A549 (cell line): ENCODE measurements at regions not wholly inside any gene's neighbourhood (a gene's known extent, or its start where the extent isn't known, plus 50 kb on each side); places are given as distances from the start of the nearest gene placed in this dataset.

Experiments used
- ATAC-seq, 2 experiments: fragments of 200-7000 bp in 1 of 2; fragments of >200 bp in 1 of 2; cut with Nextera tagmentation in 1 of 2; cut with Tn5 transposase in 1 of 2; 3 replicates each; pipeline versions ENCODE4 v1.8.0 to v1.9.1; 2018 to 2020; ENCODE audit warnings: mild to moderate bottlenecking in 1 of 2, moderate library complexity in 1 of 2
- CTCF ChIA-PET: fragments of 300-600 bp; sonication (Branson Sonifier 250); formaldehyde crosslinking; extraction: SDS; loops from one replicate; lab custom pipeline; 2021; ENCODE audit warnings: antibody characterized with exemption, inconsistent platforms; lab: Yijun Ruan, JAX
- POLR2A ChIA-PET: fragments of 350-600 bp; formaldehyde crosslinking; extraction: SDS; loops from one replicate; lab custom pipeline; 2021; ENCODE audit warnings: antibody characterized with exemption, inconsistent platforms; lab: Yijun Ruan, JAX
- DNase-seq, 2 experiments: peaks; one replicate each; pipeline versions ENCODE4 v3.0.0 to v3.0.0-alpha.2; 2011 to 2016; ENCODE audit warnings: low read depth in 1 of 2, low spot score in 1 of 2
- FAIRE-seq: peaks from 2 replicates; lab custom pipeline; 2011; peaks lifted over from hg19 to GRCh38; lab: Jason Lieb, UNC
- H3K27ac ChIP-seq, 2 experiments: fragments of >200 bp; sonication (Bioruptor Twin); formaldehyde crosslinking; 3 replicates each; pipeline ENCODE4 v1.5.1; 2016 to 2017
- H3K4me1 ChIP-seq: fragments of >200 bp; sonication (Bioruptor Twin); formaldehyde crosslinking; 3 replicates; pipeline ENCODE4 v1.6.1; 2016
- H3K4me2 ChIP-seq: fragments of >200 bp; sonication (Bioruptor Twin); formaldehyde crosslinking; 3 replicates; pipeline ENCODE4 v1.6.1; 2016
- H3K4me3 ChIP-seq: fragments of >200 bp; sonication (Bioruptor Twin); formaldehyde crosslinking; 3 replicates; pipeline ENCODE4 v1.5.1; 2016
- H3K9me3 ChIP-seq: fragments of >200 bp; sonication (Bioruptor Twin); formaldehyde crosslinking; 3 replicates; pipeline ENCODE4 v1.6.1; 2016
- ATOH8 ChIP-seq: fragments of 250-450 bp; sonication (Bioruptor Pico); IDR thresholded peaks from 2 replicates; pipeline ENCODE4 v1.5.0; 2020; ENCODE audit warnings: low read depth, mild to moderate bottlenecking, moderate library complexity
- BCL3 ChIP-seq: fragments of >200 bp; sonication (Bioruptor Twin); formaldehyde crosslinking; IDR thresholded peaks from 3 replicates; pipeline ENCODE4 v1.6.1; 2016
- CBX8 ChIP-seq: fragments of 200-600 bp; sonication (generic); IDR thresholded peaks from 2 replicates; pipeline ENCODE4 v1.6.1; 2016
- CHD4 ChIP-seq: fragments of 200-600 bp; sonication (generic); IDR thresholded peaks from 2 replicates; pipeline ENCODE4 v1.6.1; 2016; ENCODE audit warnings: antibody characterized with exemption, mild to moderate bottlenecking, borderline replicate concordance
- CTCF ChIP-seq: fragments of >200 bp; sonication (Bioruptor Twin); formaldehyde crosslinking; IDR thresholded peaks from 3 replicates; pipeline ENCODE4 v1.5.1; 2016
- EHMT2 ChIP-seq: fragments of 200-600 bp; sonication (generic); IDR thresholded peaks from 2 replicates; pipeline ENCODE4 v1.6.1; 2016; ENCODE audit warnings: antibody characterized with exemption, low read depth, mild to moderate bottlenecking, moderate library complexity
- EP300 ChIP-seq, 2 experiments: fragments of >200 bp; sonication (Bioruptor Twin); formaldehyde crosslinking; IDR thresholded peaks; 2 replicates in 1 of 2; 3 replicates in 1 of 2; pipeline ENCODE4 v1.6.1; 2016 to 2017
- ESRRA ChIP-seq: fragments of 150-350 bp; IDR thresholded peaks from 2 replicates; pipeline ENCODE4 v1.6.1; 2014; ENCODE audit warnings: mild to moderate bottlenecking, low read length, borderline replicate concordance
- HES2 ChIP-seq: fragments of >200 bp; sonication (Bioruptor Twin); formaldehyde crosslinking; IDR thresholded peaks from 2 replicates; pipeline ENCODE4 v1.6.1; 2016
- HEYL ChIP-seq: fragments of 250-450 bp; sonication (Bioruptor Pico); IDR thresholded peaks from 2 replicates; pipeline ENCODE4 v1.8.0; 2021; ENCODE audit warnings: mild to moderate bottlenecking, moderate library complexity
- HOXA7 ChIP-seq: fragments of 250-450 bp; sonication (Bioruptor Pico); IDR thresholded peaks from 2 replicates; pipeline ENCODE4 v1.5.0; 2020; ENCODE audit warnings: mild to moderate bottlenecking, moderate library complexity
- JUN ChIP-seq, 2 experiments: fragments of >200 bp; sonication (Bioruptor Twin); formaldehyde crosslinking; IDR thresholded peaks; 2 replicates in 1 of 2; 3 replicates in 1 of 2; pipeline ENCODE4 v1.6.1; 2016 to 2017
- NFE2L2 ChIP-seq: fragments of 150-350 bp; conservative IDR thresholded peaks from 2 replicates; pipeline ENCODE4 v1.6.1; 2014; ENCODE audit warnings: low read length
- REST ChIP-seq: fragments of 200-600 bp; sonication (generic); IDR thresholded peaks from 2 replicates; pipeline ENCODE4 v1.6.1; 2016; ENCODE audit warnings: antibody characterized with exemption, mild to moderate bottlenecking, moderate library complexity
- USF2 ChIP-seq: fragments of 450-650 bp; IDR thresholded peaks from 2 replicates; pipeline ENCODE4 v1.6.1; 2014; ENCODE audit warnings: antibody characterized with exemption
- WGBS: methylation state at CpG from one replicate; pipeline ENCODE4 v1.1.6; 2017; ENCODE audit errors: missing lambda C conversion rate; 5-methylcytosine and 5-hydroxymethylcytosine counted together

- no peaks in the 10 kb centered on the region for H3K4me1 ChIP-seq
- 58% methylated on average over 4 of the region's 4 CpGs for WGBS
- FAIRE-seq: no peak
- TF ChIP-seq ESRRA (no peak), USF2 (no peak), HEYL (CRISPR knock-in tag) (no peak), BCL3 (no peak), ATOH8 (CRISPR knock-in tag) (no peak), CBX8 (no peak), HES2 (no peak)
- TF ChIP-seq, all 56 proteins: peak for 0
- ATAC-seq (no peak), DNase-seq (no peak)
- POLR2A ChIA-PET: no interaction called here
- H3K9me3 ChIP-seq: no peaks in the 10 kb centered on the region
- no peak overlapping the region for H3K4me2 ChIP-seq
- no peak overlapping the region for H3K27ac ChIP-seq
- CTCF ChIA-PET: interaction anchor here (0.8 kb wide), 1 partner anchor 295 kb away, joined by 3 read pairs; no protein-coding TSS in a partner anchor
- H3K4me3 ChIP-seq: no peak overlapping the region
Observed at GRCh38 chr22:26974914-26975803, 317.8 kb downstream of the MIAT start.

- H3K4me1 ChIP-seq: no peaks in the 10 kb centered on the region
- no peaks in the 10 kb centered on the region for H3K9me3 ChIP-seq
- peak in 1 of 2 experiments; percentile 64; a peak in 3 of 6 replicates for ATAC-seq
- no peak for TF ChIP-seq HES2
- TF ChIP-seq HOXA7 (CRISPR knock-in tag): no peak
- no peak for TF ChIP-seq JUN (IDR thresholded peaks at IDR 0.05)
- no peak for TF ChIP-seq CHD4
- TF ChIP-seq CTCF: no peak
- TF ChIP-seq, all 56 proteins: peak for 0
- ChIA-PET CTCF (no interaction called here), POLR2A (no interaction called here)
- DNase-seq (no peak), FAIRE-seq (no peak)
- H3K27ac ChIP-seq: no peak overlapping the region
- no peak overlapping the region for H3K4me2 ChIP-seq
- WGBS: 60% methylated on average over 2 of the region's 3 CpGs
- no peak overlapping the region for H3K4me3 ChIP-seq
Observed at GRCh38 chr22:26975865-26976264, 318.5 kb downstream of the MIAT start.

- no peak overlapping the region for H3K27ac ChIP-seq
- POLR2A ChIA-PET: no interaction called here
- H3K4me3 ChIP-seq: no peak overlapping the region
- DNase-seq (no peak), ATAC-seq (no peak), FAIRE-seq (no peak)
- no peak overlapping the region for H3K4me2 ChIP-seq
- TF ChIP-seq REST (peak; percentile 80), NFE2L2 (no peak), EHMT2 (0 out of 2 replicates have a peak, but pooled peaks have one; percentile 37), EP300 (IDR thresholded peaks at IDR 0.05) (no peak)
- no peaks in the 10 kb centered on the region for H3K4me1 ChIP-seq
- no peaks in the 10 kb centered on the region for H3K9me3 ChIP-seq
- WGBS: 54% methylated on average over 5 of the region's 5 CpGs
- CTCF ChIA-PET: interaction anchor here (1.1 kb wide), 1 partner anchor 13 kb away, joined by 3 read pairs; no protein-coding TSS in a partner anchor
Observed at GRCh38 chr22:26977741-26978376, 320.5 kb downstream of the MIAT start.
